ENCODE measurements at regions not wholly inside any gene's neighbourhood (a gene's known extent, or its start where the extent isn't known, plus 50 kb on each side); places are given as distances from the start of the nearest gene placed in this dataset.

DNA sequence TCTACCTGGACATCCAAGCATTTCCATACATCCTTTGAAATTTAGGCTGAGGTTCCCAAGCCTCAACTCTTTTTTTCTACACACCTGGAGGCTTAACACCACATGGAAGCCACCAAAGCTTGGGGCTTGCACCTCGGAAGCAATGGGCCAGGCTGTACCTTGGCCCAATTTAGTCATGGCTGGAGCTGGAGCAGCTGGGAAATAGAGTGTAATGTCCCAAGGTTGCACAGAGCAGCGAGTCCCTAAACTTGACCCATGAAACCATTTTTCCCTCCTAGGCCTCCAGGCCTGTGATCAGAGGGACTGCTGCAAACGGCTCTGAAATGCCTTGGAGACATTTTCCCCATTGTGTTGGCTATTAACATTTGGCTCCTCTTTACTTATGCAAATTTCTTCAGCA lies 1574.3 kb upstream of the ZEB2 start:
- no peak for DNase-seq (ENCODE audit: low read depth, low spot score)

DNA sequence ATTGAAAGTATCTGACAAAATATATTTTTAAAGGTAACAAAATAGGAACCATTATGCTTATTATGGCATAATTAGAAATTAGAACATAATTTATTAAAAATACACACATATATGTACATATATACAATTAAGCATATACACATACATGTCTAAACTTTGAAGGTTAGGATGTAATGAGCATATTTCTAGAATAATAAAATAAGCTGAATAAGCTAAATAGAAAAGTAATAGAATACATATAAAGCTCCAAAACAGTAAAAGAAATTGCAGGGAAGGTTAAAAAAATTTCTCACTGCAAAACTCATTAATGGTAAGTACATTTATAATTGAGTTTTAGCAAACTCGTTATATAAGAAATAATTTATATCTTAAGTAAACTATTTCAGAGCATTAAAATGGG lies 1561.5 kb upstream of the ZEB2 start:
- TF ChIP-seq, protein P1, sequence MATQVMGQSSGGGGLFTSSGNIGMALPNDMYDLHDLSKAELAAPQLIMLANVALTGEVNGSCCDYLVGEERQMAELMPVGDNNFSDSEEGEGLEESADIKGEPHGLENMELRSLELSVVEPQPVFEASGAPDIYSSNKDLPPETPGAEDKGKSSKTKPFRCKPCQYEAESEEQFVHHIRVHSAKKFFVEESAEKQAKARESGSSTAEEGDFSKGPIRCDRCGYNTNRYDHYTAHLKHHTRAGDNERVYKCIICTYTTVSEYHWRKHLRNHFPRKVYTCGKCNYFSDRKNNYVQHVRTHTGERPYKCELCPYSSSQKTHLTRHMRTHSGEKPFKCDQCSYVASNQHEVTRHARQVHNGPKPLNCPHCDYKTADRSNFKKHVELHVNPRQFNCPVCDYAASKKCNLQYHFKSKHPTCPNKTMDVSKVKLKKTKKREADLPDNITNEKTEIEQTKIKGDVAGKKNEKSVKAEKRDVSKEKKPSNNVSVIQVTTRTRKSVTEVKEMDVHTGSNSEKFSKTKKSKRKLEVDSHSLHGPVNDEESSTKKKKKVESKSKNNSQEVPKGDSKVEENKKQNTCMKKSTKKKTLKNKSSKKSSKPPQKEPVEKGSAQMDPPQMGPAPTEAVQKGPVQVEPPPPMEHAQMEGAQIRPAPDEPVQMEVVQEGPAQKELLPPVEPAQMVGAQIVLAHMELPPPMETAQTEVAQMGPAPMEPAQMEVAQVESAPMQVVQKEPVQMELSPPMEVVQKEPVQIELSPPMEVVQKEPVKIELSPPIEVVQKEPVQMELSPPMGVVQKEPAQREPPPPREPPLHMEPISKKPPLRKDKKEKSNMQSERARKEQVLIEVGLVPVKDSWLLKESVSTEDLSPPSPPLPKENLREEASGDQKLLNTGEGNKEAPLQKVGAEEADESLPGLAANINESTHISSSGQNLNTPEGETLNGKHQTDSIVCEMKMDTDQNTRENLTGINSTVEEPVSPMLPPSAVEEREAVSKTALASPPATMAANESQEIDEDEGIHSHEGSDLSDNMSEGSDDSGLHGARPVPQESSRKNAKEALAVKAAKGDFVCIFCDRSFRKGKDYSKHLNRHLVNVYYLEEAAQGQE (IDR thresholded peaks at IDR 0.05; ENCODE audit: insufficient read depth in 1 of 2, low read depth in 2 of 2, low read length in 1 of 2), result no peak
- TF ChIP-seq POLR2AphosphoS5 (IDR thresholded peaks at IDR 0.05; ENCODE audit: low read depth, low read length) (no peak), TCF7L2 (IDR thresholded peaks at IDR 0.05; ENCODE audit: low read depth, low read length) (no peak), SIN3A (IDR thresholded peaks at IDR 0.05; ENCODE audit: borderline replicate concordance, insufficient read depth, low read depth, low read length) (no peak)
- TF ChIP-seq, protein P2, sequence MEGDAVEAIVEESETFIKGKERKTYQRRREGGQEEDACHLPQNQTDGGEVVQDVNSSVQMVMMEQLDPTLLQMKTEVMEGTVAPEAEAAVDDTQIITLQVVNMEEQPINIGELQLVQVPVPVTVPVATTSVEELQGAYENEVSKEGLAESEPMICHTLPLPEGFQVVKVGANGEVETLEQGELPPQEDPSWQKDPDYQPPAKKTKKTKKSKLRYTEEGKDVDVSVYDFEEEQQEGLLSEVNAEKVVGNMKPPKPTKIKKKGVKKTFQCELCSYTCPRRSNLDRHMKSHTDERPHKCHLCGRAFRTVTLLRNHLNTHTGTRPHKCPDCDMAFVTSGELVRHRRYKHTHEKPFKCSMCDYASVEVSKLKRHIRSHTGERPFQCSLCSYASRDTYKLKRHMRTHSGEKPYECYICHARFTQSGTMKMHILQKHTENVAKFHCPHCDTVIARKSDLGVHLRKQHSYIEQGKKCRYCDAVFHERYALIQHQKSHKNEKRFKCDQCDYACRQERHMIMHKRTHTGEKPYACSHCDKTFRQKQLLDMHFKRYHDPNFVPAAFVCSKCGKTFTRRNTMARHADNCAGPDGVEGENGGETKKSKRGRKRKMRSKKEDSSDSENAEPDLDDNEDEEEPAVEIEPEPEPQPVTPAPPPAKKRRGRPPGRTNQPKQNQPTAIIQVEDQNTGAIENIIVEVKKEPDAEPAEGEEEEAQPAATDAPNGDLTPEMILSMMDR (IDR thresholded peaks at IDR 0.05), result no peak
- H3K4me1 ChIP-seq (ENCODE audit: control insufficient read depth, insufficient read depth, low read length), result no peaks in the 10 kb centered on the region
- DNase-seq (ENCODE audit: low read depth, low spot score), result no peak
- ChIA-PET CTCF (no interaction called here), POLR2A (no interaction called here)
- no peak overlapping the region for H3K27ac ChIP-seq (ENCODE audit: low read length)
- H3K36me3 ChIP-seq (ENCODE audit: control insufficient read depth, insufficient read depth, low read length), result no peaks in the 10 kb centered on the region
- in situ Hi-C loops (cut with HindIII; ENCODE audit: low pct_unique_long_range_greater_than_20kb, low sequenced_read_pairs) (no loop called here), intact Hi-C loops (cut with micrococcal nuclease; ENCODE audit: unreplicated experiment) (no loop called here)
- no peak for ATAC-seq
- no peak overlapping the region for H3K4me3 ChIP-seq (ENCODE audit: low read depth in 2 of 2, low read length in 2 of 2)
- no peaks in the 10 kb centered on the region for H3K27me3 ChIP-seq (ENCODE audit: control insufficient read depth, insufficient read depth, low read length)
- no peaks in the 10 kb centered on the region; the same call in 1 of the 2 replicates for H3K9me3 ChIP-seq (ENCODE audit: control insufficient read depth, insufficient read depth, low read depth, low read length)
- no TSS peak for BruUV-seq (replicated peaks)

More for the DNA sequence above, 1574.3 kb upstream of the ZEB2 start:
- Histone ChIP-seq H3K9me3 (ENCODE audit: control insufficient read depth, insufficient read depth, low read depth, low read length) (peaks cover 9% of the 10 kb centered on the region; the same call in 1 of the 2 replicates), H3K36me3 (ENCODE audit: control insufficient read depth, insufficient read depth, low read length) (no peaks in the 10 kb centered on the region), H3K27ac (ENCODE audit: low read length) (no peak overlapping the region), H3K4me1 (ENCODE audit: control insufficient read depth, insufficient read depth, low read length) (no peaks in the 10 kb centered on the region), H3K4me3 (ENCODE audit: low read depth in 2 of 2, low read length in 2 of 2) (no peak overlapping the region), H3K27me3 (ENCODE audit: control insufficient read depth, insufficient read depth, low read length) (no peaks in the 10 kb centered on the region)
- no peak for ATAC-seq
- in situ Hi-C loops (cut with HindIII; ENCODE audit: low pct_unique_long_range_greater_than_20kb, low sequenced_read_pairs) (no loop called here), intact Hi-C loops (cut with micrococcal nuclease; ENCODE audit: unreplicated experiment) (no loop called here)
- no peak for TF ChIP-seq POLR2AphosphoS5 (IDR thresholded peaks at IDR 0.05; ENCODE audit: low read depth, low read length)
- TF ChIP-seq TCF7L2 (IDR thresholded peaks at IDR 0.05; ENCODE audit: low read depth, low read length), result no peak
- TF ChIP-seq, protein P2 (IDR thresholded peaks at IDR 0.05), result no peak
- TF ChIP-seq, protein P1 (IDR thresholded peaks at IDR 0.05; ENCODE audit: insufficient read depth in 1 of 2, low read depth in 2 of 2, low read length in 1 of 2), result no peak
- TF ChIP-seq SIN3A (IDR thresholded peaks at IDR 0.05; ENCODE audit: borderline replicate concordance, insufficient read depth, low read depth, low read length), result no peak
- POLR2A ChIA-PET, result no interaction called here
- no TSS peak for BruUV-seq (replicated peaks)
- CTCF ChIA-PET, result no interaction called here
